ENCODE measurements at regions not wholly inside any gene's neighbourhood (a gene's known extent, or its start where the extent isn't known, plus 50 kb on each side); places are given as distances from the start of the nearest gene placed in this dataset.
"Not testable (repeated sequence)": the region's sequence is repeated elsewhere in the genome, so short reads cannot be mapped to it uniquely, and the experiment has no call there.

DNA sequence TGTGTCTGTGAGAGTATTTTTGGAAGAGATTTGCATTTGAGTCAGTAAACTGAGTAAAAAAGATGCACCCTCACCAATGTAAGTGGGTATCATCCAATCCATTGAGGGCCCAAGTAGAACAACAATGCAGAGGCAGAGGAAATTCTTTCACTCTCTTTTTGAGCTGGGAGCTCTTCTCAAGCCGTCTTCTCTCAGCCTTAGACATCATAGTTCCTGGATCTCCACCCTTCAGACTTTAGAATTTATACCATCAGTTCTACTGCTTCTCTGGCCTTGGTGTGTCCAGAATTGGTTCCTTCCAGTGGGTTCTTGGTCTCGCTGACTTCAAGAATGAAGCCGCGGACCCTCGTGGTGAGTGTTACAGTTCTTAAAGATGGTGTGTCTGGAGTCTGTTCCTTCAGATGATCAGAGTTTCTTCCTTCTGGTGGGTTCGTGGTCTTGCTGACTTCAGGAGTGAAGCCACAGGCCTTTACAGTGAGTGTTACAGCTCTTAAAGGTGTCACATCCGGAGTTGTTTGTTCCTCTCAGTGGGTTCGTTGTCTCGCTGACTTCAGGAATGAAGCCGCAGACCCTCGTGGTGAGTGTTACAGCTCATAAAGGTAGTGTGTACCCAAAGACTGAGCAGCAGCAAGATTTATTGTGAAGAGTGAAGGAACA, 187.5 kb upstream of the KCNMB2 start:
- DNase-seq (ENCODE audit: low read depth in 2 of 2): not testable (repeated sequence)

DNA sequence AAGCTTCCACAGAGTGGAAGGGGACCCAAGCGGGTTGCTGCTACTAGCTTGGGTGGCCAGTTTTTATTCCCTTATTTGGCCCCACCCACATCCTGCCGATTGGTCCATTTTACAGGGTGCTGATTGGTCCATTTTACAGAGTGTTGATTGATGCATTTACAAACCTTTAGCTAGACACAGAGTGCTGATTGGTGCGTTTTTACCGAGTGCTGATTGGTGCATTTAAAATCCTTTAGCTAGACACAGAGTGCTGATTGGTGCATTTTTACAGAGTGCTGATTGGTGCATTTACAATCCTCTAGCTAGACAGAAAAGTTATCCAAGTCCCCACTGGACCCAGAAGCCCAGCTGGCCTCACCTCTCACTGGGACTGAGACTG, 187.0 kb upstream of the KCNMB2 start:
- not testable (repeated sequence) for DNase-seq (ENCODE audit: low read depth in 2 of 2)

DNA sequence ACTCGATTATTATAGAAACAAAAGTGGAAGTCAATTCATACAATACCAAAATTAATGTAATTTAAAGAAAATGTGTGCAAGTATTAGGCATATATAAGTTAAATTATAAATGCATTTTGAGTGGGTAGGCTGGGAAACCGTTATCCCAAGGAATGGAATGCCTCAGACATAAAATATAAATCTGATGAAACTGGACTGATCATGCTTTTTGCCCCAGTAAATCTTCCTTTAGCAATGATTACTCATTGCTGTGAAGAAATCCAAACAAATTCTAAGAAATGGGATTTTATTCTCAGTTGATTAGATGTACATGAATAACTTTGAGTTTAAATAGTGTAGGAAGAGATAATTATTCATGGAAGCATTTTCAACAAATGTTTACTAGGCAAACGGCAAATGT, 185.5 kb upstream of the KCNMB2 start:
- no peak for DNase-seq (ENCODE audit: low read depth in 2 of 2)

DNA sequence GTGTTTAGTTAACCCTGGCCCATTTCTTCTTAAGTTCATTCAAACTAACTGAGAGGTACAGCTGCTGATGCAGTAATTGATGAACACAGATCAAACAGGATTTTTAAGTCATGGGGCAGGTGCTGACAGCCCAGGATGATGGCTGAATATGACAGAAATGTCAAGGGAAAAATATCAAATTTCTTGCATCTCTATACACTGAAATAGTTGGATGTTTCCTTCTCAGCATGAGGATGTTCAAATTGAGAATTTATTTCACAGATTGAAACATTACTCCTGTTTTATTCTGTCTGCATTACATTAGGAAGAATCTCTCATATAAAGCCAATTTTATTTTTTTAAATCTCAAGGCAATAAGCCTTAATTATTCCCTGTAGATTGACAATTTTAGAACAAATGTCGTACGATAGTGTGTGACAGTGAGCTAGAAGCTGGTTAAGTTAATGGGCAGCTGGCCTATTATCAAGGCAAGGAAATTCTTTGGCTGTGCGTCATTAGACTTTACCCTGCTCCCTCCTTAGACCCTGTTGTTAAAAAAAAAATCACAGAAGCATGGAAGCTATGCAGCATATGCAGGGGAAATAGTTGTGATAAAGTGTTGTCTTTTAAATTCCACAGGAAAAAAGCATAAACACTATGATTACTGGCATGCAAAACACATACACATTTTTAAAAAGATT, 183.8 kb upstream of the KCNMB2 start:
- DNase-seq (ENCODE audit: low read depth in 2 of 2): no peak

DNA sequence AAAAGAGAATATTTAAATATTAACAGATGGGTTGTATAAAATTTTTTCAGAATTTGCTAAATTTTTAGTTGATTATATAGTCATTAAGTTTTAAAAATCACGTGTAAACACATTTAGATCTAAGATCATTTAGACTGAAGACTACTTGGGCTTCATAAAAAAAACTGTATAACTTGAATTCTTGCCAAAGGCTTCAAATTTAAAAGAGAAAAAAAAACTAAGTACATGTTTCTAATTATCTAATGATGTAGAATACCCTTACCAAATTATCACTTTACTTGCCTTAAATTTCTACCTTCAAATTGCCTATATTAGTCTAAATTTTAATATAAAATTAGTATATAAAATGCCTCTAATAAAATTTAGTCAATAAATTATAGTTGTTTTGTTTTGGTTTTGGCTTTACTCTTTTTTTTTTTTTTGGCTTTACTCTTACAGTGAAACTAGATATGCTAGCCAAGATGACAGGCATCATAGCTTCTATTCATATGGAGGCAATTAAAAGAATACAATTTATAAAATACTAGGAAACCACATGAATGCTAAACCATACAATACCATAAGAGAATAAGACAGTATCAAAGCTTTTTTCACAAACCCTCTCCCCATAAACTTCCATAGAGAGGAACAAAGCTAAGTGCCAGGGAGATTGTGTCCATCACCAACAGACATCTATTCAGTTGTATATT, 183.1 kb upstream of the KCNMB2 start:
- no peak for DNase-seq (ENCODE audit: low read depth in 2 of 2)

DNA sequence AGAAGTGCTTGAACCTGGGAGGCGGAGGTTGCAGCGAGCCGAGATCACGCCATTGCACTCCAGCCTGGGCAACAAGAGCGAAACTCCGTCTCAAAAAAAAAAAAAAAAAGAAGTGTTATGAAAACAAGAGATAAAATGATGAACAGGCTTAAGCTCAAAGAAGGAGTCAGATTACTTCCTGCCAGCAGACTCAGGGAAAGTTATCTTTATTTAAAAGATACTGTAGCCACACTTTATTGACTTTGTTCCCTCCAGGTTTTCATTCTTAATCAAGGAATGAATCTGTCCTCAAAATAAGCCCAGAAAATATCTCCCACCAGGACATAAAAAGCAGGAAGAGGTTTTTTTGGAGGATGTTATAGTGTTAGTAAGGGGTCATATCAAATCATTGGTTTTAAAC, 176.5 kb upstream of the KCNMB2 start:
- no peak for DNase-seq (ENCODE audit: low read depth in 2 of 2)

DNA sequence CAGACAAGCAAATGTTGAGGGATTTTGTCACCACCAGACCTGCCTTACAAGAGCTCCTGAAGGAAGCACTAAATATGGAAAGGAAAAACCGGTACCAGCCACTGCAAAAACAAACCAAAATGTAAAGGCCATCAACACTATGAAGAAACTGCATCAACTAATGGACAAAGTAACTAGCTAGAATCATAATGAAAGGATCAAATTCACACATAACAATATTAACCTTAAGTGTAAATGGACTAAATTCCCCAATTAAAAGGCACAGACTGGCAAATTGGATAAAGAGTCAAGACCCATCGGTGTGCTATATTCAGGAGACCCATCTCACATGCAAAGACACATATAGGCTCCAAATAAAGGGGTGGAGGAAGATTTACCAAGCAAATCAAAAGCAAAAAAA, 173.2 kb upstream of the KCNMB2 start:
- DNase-seq (ENCODE audit: low read depth in 2 of 2): not testable (repeated sequence)

DNA sequence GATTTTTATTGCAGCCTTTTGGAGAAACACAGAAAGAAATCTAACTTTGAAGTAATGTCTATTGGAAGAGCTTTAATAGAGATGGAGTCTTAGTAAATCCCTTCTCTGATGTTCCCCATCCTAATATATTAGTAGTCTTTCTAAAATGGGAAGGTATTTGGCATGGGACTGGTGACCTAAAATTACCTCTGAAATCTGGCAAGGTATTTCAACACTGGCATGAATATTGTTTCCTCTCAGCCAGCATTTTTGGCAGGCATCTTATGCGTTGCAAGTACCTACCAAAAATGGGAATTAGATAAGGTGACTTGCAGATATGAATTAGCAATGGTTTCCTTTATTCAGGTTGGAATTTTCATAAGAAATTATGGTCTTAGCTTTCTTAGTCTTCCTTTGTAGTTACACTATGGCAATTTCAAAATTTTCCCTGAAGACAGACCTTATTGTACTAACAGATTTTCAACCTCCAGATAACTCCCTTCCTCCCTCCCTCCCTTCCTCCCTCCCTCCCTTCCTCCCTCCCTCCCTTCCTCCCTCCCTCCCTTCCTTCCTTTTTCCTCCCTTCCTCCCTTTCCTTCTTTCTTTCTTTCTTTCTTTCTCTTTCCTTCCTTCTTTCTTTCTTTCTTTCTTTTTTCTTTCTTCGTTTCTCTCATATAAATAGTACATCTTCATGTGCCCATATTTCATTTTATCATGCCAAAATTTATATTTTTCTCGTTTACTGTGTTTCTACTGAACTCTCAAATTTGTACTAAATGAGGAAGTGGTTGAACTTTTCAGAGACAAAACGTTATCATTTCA, 168.2 kb upstream of the KCNMB2 start:
- no peak for DNase-seq (ENCODE audit: low read depth in 2 of 2)

DNA sequence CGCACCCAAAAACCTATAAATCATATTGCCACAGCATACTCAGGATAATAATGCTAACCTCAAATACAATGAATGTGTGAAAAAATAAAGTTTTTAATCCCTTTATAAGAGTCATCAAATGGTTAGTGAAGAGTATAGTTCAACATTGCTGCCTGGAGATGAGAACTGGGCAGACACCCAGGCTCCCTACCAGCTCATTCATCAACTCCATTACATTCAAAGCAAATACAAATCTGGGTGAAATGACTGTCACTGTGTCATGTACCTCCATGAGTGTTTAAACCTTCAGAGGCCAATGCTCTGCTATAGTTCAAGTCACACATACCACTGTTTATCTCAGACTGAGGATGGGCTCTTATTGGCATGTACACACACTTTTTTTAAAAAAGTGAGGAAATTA, 167.2 kb upstream of the KCNMB2 start:
- no peak for DNase-seq (ENCODE audit: low read depth in 2 of 2)

DNA sequence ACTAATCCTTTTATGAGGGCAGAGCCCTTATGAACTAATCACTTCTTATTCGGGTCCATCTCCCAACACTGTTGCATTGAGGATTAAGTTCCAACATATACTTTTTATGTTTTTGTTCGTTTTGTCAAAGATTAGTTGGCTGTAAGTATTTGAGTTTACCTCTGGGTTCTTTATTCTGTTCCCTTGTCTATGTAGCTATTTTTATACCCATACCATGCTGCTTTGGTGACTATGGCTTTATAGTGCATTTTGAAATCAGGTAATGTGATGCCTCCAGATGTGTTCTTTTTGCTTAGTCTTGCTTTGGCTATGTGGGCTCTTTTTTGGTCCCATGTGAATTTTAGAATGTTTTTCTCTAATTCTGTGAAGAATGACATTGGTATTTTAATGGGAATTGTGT, 166.4 kb upstream of the KCNMB2 start:
- no peak for DNase-seq (ENCODE audit: low read depth in 2 of 2)

DNA sequence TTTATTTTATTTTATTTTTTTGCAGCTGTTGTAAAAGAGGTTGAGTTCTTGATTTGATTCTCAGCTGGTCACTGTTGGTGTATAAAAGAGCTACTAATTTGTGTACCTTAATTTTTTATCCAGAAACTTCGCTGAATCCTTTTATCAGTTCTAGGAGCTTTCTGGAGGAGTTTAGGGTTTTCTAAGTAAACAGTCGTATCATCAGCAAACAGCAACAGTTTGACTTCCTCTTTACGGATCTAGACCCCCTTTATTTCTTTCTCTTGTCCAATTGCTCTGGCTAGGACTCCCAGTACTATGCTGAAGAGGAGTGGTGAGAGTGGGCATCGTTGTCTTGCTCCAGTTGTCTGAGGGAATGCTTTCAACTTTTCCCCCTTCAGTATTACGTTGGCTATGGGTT, 165.8 kb upstream of the KCNMB2 start:
- DNase-seq (ENCODE audit: low read depth in 2 of 2): no peak

DNA sequence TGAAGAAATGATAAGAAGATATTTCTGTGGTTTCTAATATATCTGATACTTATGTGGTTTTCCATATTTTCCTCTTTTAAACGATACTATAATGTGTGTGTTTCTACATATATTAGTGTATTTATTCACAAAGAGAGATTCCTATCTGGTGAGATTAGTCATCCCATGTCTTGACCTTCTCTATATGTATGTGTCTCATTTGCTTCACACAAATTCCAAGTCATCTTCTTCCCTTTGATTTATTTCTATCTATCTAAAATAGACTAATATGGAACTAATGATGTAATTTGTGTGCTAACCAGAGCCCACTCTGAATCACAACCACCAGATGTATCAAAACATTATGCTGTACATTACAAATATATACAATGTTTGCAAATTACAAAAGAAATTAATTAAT, 154.7 kb upstream of the KCNMB2 start:
- no peak for DNase-seq (ENCODE audit: low read depth in 2 of 2)

DNA sequence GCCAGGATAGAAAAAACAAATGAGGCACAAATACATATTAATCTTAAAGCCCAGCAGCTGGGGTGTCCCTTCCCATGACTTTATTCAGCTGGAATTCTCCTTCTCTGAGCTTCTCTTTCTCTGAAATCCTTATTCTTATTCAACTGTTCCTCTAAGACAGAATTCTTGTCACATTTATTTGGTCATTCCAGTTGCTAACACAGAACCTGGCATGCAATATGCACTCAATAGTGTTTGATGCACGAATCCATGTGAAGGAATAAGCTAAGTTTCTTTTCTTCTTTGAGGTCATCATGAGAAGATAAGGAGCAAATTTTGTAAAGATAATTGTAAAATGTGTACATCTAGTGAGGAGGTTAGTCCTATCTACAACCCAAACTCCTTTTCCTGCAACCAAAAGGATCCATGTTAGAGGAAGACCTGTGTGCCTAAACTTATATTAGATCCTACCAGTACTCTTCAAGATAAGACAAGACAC, 154.2 kb upstream of the KCNMB2 start:
- no peak for DNase-seq (ENCODE audit: low read depth in 2 of 2)

DNA sequence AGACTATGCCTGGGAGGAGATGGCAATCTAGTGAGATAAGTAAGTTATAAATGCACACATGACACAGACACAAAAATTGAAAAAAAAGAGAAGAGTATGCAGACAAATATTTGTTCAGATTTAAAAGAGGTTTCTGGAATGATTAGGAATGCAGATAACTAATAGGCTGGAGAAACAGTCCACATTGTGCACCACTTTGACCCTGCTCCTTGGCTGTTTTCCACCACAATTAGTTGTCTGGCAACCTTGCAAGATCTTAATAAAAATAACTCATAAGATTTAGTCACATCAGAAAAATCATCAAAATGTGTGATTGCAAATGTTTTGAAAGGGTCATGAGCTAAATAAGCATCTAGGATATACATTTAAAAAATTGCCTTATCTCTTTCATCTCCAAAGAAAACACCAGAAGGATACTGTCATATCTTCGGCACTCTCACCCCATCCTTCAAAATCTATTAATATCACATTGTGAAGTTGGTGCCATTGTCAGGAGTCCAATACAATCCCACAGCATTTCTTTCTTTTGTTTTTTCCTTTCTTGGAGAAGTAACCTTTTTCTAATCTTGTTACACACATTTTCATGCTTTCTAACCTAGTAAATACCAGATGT, 153.7 kb upstream of the KCNMB2 start:
- DNase-seq (ENCODE audit: low read depth in 2 of 2): no peak

DNA sequence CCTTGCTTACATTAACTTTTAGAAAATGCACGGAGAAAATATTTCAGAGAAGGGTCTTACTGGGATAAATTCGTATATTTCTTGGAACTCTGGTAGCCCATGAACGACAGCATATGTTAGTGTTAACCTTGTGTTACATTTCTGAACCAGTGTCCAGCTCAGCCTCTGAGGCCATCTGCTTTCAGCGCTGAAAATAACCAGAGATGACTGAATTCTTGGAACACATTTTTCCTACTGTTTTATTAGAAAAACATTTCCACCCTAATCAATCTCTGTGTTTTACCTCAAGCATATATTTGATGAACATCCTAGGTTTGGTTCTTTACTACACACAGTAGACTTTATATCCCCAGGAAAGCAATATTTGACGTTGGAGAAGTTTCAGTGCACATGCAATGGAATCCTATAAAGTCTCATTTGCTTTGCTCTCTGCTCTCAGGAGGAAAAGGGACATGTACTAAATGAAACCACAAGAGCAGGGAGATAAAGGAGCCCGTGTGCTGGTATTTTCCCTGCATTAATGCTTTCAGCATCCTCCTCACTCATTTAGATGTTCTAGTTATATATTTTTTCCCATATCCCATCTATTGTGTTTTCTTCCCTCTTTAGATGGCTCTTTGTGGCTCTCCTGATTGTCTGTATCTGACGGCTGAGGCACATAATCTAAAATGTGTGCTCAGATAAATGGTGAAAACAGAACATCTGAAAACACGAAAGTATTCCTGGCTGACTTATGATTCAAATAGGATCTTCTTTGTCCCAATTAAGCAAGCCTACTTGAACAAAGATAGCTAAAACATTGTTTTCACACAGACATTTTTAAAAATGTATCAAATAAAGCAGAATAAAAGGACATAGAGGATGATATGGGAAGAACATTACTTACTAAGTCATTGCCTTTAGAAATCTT, 151.7 kb upstream of the KCNMB2 start:
- no peak for DNase-seq (ENCODE audit: low read depth in 2 of 2)

DNA sequence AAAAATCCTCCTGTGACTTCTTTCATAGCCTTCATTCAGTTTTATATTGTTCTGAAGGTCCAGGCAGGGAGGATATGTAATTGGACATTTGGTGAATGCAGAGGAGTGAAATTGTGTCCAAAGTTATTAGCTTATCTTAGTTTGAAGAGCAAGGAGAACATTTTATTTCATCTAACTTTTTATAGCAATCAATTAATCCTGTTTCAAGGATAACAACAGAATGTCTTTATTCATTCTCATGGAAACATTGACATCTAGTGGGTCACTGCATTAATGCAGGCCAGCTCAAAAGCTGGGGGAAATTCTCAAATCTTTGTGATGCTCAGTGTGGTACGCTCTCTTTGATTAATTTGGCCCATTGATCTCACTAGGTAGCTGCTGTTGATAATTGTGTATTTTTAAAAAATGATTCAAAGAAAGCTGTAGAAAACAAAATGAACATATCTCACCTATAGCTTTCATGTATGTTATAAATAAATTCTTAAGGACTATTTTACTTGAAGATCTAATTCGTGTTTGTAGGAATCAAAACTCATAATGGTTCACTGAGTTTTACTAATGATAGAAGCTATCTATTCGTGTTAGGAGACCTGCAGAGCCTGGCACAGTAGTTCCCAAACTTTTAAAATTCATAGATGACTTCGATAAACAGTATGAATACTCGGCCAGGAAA, 150.8 kb upstream of the KCNMB2 start:
- DNase-seq (ENCODE audit: low read depth in 2 of 2): no peak

DNA sequence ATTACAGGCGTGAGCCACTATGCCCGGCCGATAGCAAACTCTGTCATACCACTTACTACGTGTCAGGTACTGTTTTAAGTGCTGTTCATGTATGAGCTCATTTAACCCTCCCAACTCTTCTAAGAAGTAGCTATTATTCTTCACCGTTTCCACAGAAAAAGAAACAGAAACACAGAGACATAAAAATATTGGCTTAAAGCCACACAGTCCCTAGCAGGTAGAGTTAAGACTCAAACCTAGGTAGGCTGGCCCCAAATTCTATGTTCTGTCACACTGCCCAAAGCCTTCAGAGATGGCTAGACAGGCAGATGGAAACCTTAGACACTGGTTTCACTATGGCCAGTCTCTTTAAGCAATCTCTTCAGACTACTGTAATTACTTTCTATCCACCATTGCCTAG, 149.8 kb upstream of the KCNMB2 start:
- DNase-seq (ENCODE audit: low read depth in 2 of 2): no peak

DNA sequence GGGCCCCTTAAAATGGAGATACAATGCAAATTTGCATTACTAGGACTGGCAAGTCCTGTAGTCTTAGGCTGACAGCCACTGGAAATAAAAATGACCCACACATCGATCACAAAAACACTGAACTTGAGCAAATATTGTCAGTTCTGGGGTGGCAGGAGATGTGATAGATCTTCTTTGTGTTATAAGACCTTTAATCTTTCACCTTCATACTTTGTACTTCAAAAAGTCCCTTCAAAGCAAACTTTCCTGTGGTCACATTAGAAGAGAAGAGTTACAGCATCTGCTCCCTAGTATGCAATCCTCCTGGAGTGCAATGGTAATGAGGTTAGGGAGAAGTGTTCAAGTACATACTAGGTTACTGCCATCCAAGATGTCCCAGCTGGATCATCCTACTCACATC, 149.4 kb upstream of the KCNMB2 start:
- DNase-seq (ENCODE audit: low read depth in 2 of 2): no peak

DNA sequence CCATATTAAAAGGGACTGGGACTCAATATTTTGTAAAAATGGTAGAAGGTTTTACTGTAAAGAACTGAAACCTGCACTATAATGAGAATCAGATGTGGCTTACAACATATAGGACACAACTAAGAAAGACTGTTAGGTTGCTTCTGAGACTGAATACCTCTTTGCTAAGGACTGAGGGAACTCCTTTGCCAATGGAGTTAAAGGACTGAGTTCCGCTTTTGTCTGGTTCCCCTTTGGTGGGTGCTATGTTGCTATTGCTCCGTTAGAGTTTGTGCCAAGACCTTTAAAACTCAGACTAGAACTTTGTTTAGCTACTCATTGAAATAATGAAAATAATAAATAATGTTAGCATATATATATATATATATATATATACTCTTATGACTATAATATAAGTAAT, 147.8 kb upstream of the KCNMB2 start:
- DNase-seq (ENCODE audit: low read depth in 2 of 2): no peak

DNA sequence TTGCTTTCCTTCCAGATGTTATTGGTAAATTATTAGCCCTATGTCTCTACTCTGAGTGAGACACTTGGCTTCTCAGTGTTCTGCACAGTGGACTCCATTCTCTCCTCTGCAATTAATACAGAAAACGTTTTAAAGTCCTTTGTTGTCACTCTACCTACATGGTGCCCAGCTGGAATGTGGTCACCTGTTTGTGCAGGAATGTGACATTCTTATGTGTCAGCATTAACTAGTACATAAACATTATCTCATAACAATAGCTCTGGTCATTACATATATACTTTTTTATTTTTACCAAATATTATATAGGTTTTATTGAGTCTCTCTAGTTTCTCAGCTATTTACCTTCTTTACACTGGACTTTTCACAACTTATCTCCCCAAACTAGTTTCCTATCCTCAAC, 147.0 kb upstream of the KCNMB2 start:
- DNase-seq (ENCODE audit: low read depth in 2 of 2): no peak

Data from stimulated activated CD4-positive, alpha-beta T cell treated with anti-CD3 and anti-CD28 coated beads, Interleukin-1b, Interleukin-23, amount 100 ng/mL, for 1 hour (primary cell).